Breast epithelium (tissue), 4 donors: ENCODE measurements at regions not wholly inside any gene's neighbourhood (a gene's known extent, or its start where the extent isn't known, plus 50 kb on each side); places are given as distances from the start of the nearest gene placed in this dataset.

ENCODE experiments used
- DNase-seq, 2 donors: peaks; one replicate each; pipeline ENCODE4 v3.0.0-alpha.2; 2019; ENCODE audit warnings: low spot score in 2 of 2
- H3K27ac ChIP-seq, 2 donors: fragments of 200-600 bp; sonication (generic) in 1 of 2; one replicate each; pipeline ENCODE4 v1.5.1; 2016 to 2019; ENCODE audit warnings: mild to moderate bottlenecking in 1 of 2
- H3K27me3 ChIP-seq, 2 donors: fragments of 200-600 bp; sonication (generic) in 1 of 2; one replicate each; pipeline versions ENCODE4 v1.5.1 to v1.6.0; 2017 to 2019; ENCODE audit warnings: control low read depth in 1 of 2, mild to moderate bottlenecking in 1 of 2
- H3K36me3 ChIP-seq: fragments of 200-600 bp; one replicate; pipeline ENCODE4 v1.5.1; 2019
- H3K4me1 ChIP-seq, 2 donors: fragments of 200-600 bp; sonication (generic); one replicate each; pipeline ENCODE4 v1.5.1; 2016 to 2019; ENCODE audit warnings: control low read depth in 1 of 2
- H3K4me3 ChIP-seq, 3 donors: fragments of 200-600 bp; sonication (generic); 1 replicate in 2 of 3; 2 replicates in 1 of 3; pipeline ENCODE4 v1.5.1; 2016 to 2019; ENCODE audit warnings: mild to moderate bottlenecking in 3 of 3, moderate library complexity in 2 of 3
- H3K9me3 ChIP-seq, 2 donors: fragments of 200-600 bp; sonication (generic) in 1 of 2; one replicate each; pipeline ENCODE4 v1.5.1; 2016 to 2019; ENCODE audit warnings: control low read depth in 1 of 2
- POLR2A ChIP-seq: fragments of 450-650 bp; IDR thresholded peaks from one replicate; pipeline ENCODE4 v1.6.1; 2016; ENCODE audit warnings: antibody characterized with exemption, mild to moderate bottlenecking, moderate library complexity
- POLR2AphosphoS5 ChIP-seq, 3 donors: sonication (generic); formaldehyde crosslinking; IDR thresholded peaks; one replicate each; pipeline ENCODE4 v1.6.1; 2017; ENCODE audit warnings: antibody characterized with exemption in 3 of 3
- intact Hi-C: fragments of 100-400 bp; cut with DNase I; formaldehyde crosslinking; loops from one replicate; pipeline ENCODE4 v1.15.1; 2023; ENCODE audit warnings: low total_unique reads
- TF ChIP-seq, protein P1 (sequence below), 3 donors: fragments of 450-650 bp; IDR thresholded peaks; one replicate each; pipeline ENCODE4 v1.5.1; 2016 to 2017; ENCODE audit warnings: antibody characterized with exemption in 3 of 3, mild to moderate bottlenecking in 3 of 3, moderate library complexity in 3 of 3

- intact Hi-C loops, result loop anchor here (2.0 kb wide), 1 partner anchor 33 kb away; no protein-coding TSS in a partner anchor
- H3K4me1 ChIP-seq, result no peaks in the 10 kb centered on the region
- TF ChIP-seq, protein P1, sequence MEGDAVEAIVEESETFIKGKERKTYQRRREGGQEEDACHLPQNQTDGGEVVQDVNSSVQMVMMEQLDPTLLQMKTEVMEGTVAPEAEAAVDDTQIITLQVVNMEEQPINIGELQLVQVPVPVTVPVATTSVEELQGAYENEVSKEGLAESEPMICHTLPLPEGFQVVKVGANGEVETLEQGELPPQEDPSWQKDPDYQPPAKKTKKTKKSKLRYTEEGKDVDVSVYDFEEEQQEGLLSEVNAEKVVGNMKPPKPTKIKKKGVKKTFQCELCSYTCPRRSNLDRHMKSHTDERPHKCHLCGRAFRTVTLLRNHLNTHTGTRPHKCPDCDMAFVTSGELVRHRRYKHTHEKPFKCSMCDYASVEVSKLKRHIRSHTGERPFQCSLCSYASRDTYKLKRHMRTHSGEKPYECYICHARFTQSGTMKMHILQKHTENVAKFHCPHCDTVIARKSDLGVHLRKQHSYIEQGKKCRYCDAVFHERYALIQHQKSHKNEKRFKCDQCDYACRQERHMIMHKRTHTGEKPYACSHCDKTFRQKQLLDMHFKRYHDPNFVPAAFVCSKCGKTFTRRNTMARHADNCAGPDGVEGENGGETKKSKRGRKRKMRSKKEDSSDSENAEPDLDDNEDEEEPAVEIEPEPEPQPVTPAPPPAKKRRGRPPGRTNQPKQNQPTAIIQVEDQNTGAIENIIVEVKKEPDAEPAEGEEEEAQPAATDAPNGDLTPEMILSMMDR (IDR thresholded peaks at IDR 0.05), result no peak
- TF ChIP-seq POLR2A (no peak), POLR2AphosphoS5 (IDR thresholded peaks at IDR 0.05) (no peak)
- no peaks in the 10 kb centered on the region for H3K9me3 ChIP-seq
- H3K27me3 ChIP-seq, result no peaks in the 10 kb centered on the region
- H3K36me3 ChIP-seq, result no peaks in the 10 kb centered on the region
- DNase-seq, result no peak
- no peak overlapping the region for H3K27ac ChIP-seq
- no peak overlapping the region for H3K4me3 ChIP-seq
Observed at GRCh38 chr10:10665750-10666149, 351.9 kb upstream of the CELF2 start.

DNA sequence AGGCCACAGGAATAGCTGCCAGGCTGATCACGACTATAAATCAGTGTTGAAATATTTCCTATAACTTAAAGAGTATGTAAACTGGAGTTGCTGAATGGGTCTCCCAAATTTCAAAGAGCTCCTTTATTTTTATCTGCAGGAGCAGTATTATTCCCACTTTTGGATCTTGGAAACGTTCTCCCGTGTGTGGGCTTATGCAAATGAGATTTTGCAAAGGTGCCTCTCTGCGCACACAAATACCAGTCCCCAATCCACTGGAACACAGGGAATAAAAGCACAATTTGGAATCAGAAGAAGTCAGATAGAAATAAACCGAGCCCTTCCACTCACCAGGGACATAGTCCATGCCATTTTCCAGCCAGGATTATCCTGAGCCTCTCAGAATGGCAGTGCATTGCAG, 350.2 kb upstream of the CELF2 start:
- DNase-seq, result no peak
- Histone ChIP-seq H3K4me3 (no peak overlapping the region), H3K27me3 (no peaks in the 10 kb centered on the region), H3K27ac (no peak overlapping the region), H3K36me3 (no peaks in the 10 kb centered on the region), H3K9me3 (no peaks in the 10 kb centered on the region), H3K4me1 (no peaks in the 10 kb centered on the region)
- TF ChIP-seq POLR2A, result no peak
- TF ChIP-seq, protein P1 (IDR thresholded peaks at IDR 0.05), result no peak
- no peak for TF ChIP-seq POLR2AphosphoS5 (IDR thresholded peaks at IDR 0.05)
- intact Hi-C loops, result loop anchor here (2.0 kb wide), 1 partner anchor 35 kb away; no protein-coding TSS in a partner anchor

DNA sequence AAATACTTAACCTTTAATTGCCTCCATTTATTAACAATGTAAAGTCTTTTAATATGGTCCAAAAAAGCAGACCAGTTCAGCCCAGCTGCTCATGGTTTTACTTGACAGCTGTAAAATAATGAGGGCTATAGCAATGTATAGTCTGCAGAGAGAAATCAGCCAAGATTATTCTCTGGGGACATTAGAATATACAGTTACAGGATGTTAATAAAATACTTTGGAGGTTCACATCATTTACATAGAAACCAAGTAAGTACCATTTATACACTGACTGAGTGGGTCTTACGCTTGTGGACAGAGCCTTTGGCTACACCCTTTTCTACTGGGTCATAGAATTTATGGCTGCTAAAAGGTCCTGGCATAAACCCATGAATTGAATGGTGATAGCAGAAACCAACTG, 340.7 kb upstream of the CELF2 start:
- Histone ChIP-seq H3K9me3 (peaks cover 0 to 7% of the 10 kb centered on the region in 2 donors), H3K4me1 (no peaks in the 10 kb centered on the region), H3K27me3 (no peaks in the 10 kb centered on the region), H3K36me3 (no peaks in the 10 kb centered on the region), H3K27ac (no peak overlapping the region), H3K4me3 (no peak overlapping the region)
- TF ChIP-seq POLR2A (no peak), POLR2AphosphoS5 (IDR thresholded peaks at IDR 0.05) (no peak)
- TF ChIP-seq, protein P1 (IDR thresholded peaks at IDR 0.05), result no peak
- intact Hi-C loops, result no loop called here
- no peak for DNase-seq

- Histone ChIP-seq H3K4me1 (no peaks in the 10 kb centered on the region), H3K4me3 (no peak overlapping the region), H3K36me3 (no peaks in the 10 kb centered on the region), H3K27me3 (no peaks in the 10 kb centered on the region), H3K9me3 (peaks cover 0 to 7% of the 10 kb centered on the region in 2 donors), H3K27ac (no peak overlapping the region)
- no peak for DNase-seq
- TF ChIP-seq POLR2AphosphoS5 (IDR thresholded peaks at IDR 0.05) (no peak), POLR2A (no peak)
- TF ChIP-seq, protein P1 (IDR thresholded peaks at IDR 0.05), result peak in 2 of 3 donors; percentile 18 to 26
- intact Hi-C loops, result no loop called here
Observed at GRCh38 chr10:10677479-10677878, 340.2 kb upstream of the CELF2 start.

- no peak overlapping the region for H3K4me3 ChIP-seq
- no peaks in the 10 kb centered on the region for H3K27me3 ChIP-seq
- TF ChIP-seq, protein P1 (IDR thresholded peaks at IDR 0.05), result no peak
- TF ChIP-seq POLR2AphosphoS5 (IDR thresholded peaks at IDR 0.05) (no peak), POLR2A (no peak)
- intact Hi-C loops, result no loop called here
- no peaks in the 10 kb centered on the region for H3K9me3 ChIP-seq
- no peaks in the 10 kb centered on the region for H3K36me3 ChIP-seq
- DNase-seq, result no peak
- no peaks in the 10 kb centered on the region for H3K4me1 ChIP-seq
- no peak overlapping the region for H3K27ac ChIP-seq
Observed at GRCh38 chr10:10680496-10680895, 337.2 kb upstream of the CELF2 start.
